ENCODE measurements at regions not wholly inside any gene's neighbourhood (a gene's known extent, or its start where the extent isn't known, plus 50 kb on each side); places are given as distances from the start of the nearest gene placed in this dataset.

- FAIRE-seq = no peak
Measured at GRCh38 chr6:156028335-156029131, 572.9 kb upstream of the NOX3 start.

DNA sequence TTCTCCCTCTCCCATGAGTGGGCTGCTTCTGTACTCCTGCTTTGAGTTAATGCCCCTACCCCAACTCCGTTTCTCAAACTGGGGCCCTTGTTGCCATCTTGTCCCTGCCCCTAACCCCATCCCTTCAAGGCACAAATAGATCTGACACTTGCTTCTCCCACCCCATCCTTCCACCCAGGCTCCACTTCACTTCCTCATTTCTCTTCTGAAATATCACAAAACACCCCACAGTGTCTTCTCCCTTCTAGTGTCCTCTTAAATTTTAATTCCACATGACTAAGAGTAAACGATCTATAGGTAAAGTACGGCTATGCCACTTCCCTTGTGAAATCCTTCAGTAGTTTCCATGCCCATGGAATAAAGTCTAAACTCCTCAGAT lies 571.6 kb upstream of the NOX3 start:
- FAIRE-seq = no peak

- FAIRE-seq = no peak
Measured at GRCh38 chr6:156026486-156027247, 571.0 kb upstream of the NOX3 start.

GRCh38 chr6:156024339-156024738 lies 568.7 kb upstream of the NOX3 start:
- FAIRE-seq = no peak

- no peak for FAIRE-seq
Measured at GRCh38 chr6:156021746-156022396, 566.2 kb upstream of the NOX3 start.

- no peak for FAIRE-seq
Measured at GRCh38 chr6:156017838-156018237, 562.2 kb upstream of the NOX3 start.

GRCh38 chr6:156016186-156016976 lies 560.7 kb upstream of the NOX3 start:
- FAIRE-seq = no peak

DNA sequence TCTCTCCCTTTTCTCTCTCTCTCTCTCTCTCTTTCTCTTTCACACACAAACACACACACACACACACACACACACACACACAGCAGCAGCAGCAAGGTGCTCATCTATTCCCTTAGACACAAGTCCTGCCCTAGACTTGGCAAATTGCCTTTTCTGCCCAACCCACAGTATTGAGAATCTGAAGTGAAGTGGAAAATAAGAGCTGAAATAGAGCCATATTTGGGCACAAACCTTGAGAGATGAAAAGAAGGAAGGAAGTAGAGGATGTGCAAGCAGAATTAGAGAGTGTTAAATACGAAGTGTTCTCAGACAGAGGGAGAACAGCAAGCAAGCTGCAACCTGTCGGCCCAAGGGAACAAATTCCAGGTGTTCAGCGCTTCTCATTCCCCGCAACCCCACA lies 557.5 kb upstream of the NOX3 start:
- FAIRE-seq = no peak

GRCh38 chr6:156009656-156010055 lies 554.0 kb upstream of the NOX3 start:
- no peak for FAIRE-seq

GRCh38 chr6:156004796-156005195 lies 549.2 kb upstream of the NOX3 start:
- no peak for FAIRE-seq

- no peak for FAIRE-seq
Measured at GRCh38 chr6:155996151-155996550, 540.5 kb upstream of the NOX3 start.

DNA sequence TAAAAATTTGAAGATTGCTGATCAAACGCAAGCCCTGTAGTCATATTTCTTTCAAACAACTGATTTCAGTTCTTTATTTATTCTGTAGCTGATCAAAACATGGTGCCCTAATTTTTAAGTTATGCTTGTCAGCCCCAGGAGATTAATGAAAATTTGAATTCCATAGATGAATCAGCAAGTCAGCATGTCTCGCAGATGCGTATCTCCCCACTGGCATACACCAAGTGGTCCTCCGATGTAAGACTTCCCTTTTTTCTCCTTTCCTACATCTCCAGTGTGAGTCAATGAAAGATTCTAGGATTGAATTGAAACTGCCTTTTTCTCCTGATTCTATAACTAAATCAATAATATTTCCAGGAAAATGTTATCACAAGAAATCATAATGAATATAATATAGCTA lies 539.6 kb upstream of the NOX3 start:
- no peak for FAIRE-seq

GRCh38 chr6:155994086-155994485 lies 538.4 kb upstream of the NOX3 start:
- no peak for FAIRE-seq

DNA sequence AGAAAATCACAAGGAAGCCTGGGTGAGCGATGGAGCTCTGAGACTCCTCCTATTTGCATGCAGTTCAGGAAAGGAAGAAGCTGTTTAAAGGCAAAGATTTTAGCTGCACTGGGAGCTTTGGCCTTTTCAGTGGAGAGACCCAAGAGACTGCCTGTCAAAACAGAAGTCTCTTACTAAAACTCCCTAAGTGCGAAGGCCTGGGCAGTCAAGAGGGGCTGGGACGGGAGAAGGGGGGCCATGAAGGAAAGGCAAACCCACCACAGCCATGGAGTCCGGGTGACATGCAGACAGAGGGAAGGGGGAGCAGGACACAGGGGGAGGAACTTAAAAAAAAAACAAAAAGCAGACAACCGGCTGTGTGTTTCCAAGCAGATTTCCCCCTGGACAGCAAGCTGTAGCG lies 537.6 kb upstream of the NOX3 start:
- no peak for FAIRE-seq

DNA sequence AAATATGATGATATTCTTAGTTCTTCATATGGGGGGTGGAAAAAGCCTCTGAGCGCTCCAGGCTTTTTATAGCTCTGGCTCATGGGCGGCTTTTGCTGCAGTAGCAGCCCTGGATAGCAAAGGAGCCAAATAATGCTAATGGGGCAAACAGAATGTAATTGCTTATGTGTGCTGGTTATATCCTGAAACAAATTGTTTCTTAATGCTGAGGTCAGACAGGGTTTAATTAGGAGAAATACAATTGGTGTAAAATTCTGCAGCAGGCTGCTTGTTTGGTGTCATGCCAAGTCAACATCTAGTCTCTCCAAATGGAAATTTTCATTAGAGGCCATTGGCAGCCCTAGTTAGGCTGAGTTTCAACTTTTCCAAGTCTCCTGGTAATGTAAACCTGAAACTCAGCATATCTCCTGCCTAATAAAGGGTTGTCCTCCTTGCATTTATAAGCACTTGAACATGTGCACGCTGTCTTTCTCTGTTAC lies 530.1 kb upstream of the NOX3 start:
- FAIRE-seq = no peak

GRCh38 chr6:155980768-155981079 lies 525.1 kb upstream of the NOX3 start:
- no peak for FAIRE-seq

GRCh38 chr6:155980014-155980767 lies 524.6 kb upstream of the NOX3 start:
- FAIRE-seq = no peak

DNA sequence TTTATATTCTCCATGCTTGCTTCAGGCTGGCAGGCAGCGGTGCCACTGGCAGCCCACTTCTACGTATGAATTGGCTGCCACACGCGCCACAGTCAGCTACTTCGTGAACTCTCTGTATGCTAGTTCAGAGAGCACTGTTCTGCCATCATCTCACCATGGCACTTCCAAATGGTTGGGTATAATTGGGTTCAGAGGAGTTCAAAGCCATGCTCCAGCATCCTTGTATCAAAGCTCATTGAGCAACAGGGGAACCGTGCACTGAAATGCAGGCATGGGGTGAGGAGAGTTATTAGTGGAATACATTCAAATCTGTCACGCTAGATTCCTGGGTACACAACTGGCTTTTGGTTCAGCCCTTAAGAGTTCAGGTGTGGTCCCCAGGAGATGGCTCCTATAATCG lies 519.9 kb upstream of the NOX3 start:
- FAIRE-seq = no peak

DNA sequence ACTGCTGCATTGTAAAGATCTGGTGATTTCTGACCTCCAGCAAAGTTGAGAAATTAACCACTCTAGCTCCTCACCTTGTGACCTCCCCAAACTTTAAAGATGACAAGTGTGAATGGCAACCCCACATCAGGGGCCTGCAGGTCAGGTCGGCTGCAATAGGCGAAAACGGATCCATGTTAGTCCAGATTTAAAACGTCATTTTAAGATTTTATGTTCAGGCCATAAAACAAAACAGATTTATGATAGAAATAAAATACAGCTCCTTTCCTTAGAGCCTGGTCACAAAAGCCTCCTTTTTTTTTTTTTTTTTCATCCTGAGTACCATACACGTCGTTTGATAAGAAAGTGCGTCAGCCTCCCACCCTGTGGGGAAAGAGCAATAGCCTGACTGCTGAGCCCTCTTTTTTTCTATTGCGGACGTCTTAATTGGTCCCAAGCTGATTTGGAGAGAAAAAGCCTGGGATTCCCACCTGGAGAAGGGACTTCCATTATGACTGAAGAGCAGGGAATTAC lies 519.2 kb upstream of the NOX3 start:
- FAIRE-seq = no peak

GRCh38 chr6:155974359-155974758 lies 518.7 kb upstream of the NOX3 start:
- FAIRE-seq = no peak

DNA sequence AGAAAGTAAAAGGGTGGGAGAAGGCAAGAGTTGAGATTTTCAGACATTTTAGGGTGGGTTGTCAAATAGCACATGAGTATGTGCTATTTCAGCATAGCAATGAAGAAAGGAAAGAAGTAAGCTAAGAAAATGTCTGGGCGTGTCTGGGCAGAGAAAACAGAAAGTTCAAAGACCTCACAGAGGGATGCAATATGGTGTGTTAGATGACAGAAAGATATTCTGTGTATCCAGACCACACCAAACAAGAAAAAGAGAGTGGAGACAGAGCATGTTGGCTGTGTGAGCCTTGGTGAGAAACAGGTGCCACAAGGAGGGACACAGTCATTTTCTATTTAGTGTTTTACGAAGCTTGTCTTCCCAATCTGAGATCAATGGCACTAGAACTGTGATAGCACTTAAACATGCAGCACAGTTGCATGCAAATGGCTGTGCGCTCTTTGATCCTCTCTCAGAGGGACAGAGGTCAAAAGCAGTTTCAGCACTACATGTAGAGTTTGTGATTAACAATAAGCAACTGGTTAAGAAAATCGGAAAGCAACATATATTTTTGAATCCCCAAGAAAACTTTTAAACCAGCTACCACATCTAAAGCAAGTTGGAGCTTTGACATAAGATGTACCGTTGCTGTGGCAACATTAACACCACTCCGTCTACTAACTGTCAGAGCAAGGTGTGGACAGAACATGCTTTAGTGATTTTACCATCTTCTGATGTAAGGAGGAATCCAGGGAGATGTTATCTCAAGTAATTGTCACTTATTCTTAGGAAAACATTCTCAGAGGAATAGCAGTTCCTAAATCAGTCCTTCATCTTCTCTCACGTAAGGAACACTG lies 515.5 kb upstream of the NOX3 start:
- no peak for FAIRE-seq

All from TTC549 (cell line).